Kidney (tissue), 13 donors: ENCODE measurements at regions not wholly inside any gene's neighbourhood (a gene's known extent, or its start where the extent isn't known, plus 50 kb on each side); places are given as distances from the start of the nearest gene placed in this dataset.

ENCODE experiments used
- DNase-seq, 5 donors: peaks; one replicate each; pipeline ENCODE4 v3.0.0-alpha.2; 2013 to 2020
- FAIRE-seq: peaks from 2 replicates; lab custom pipeline; 2012; peaks lifted over from hg19 to GRCh38; lab: Jason Lieb, UNC
- H3K27ac ChIP-seq, 2 donors: one replicate each; pipeline ENCODE4 v1.7.0; 2013; ENCODE audit warnings: low read depth in 2 of 2, low read length in 2 of 2, inconsistent platforms in 1 of 2
- H3K27me3 ChIP-seq: one replicate; pipeline ENCODE4 v1.7.1; 2013; ENCODE audit warnings: low read length, inconsistent platforms; ENCODE audit not compliant: control insufficient read depth, insufficient read depth
- H3K36me3 ChIP-seq, 3 donors: one replicate each; pipeline versions ENCODE4 v1.7.0 to v1.7.1; 2013; ENCODE audit warnings: low read length in 3 of 3, control low read depth in 1 of 3, inconsistent platforms in 1 of 3; ENCODE audit not compliant: insufficient read depth in 3 of 3, control insufficient read depth in 2 of 3
- H3K4me1 ChIP-seq, 3 donors: one replicate each; pipeline versions ENCODE4 v1.7.0 to v1.7.1; 2013; ENCODE audit warnings: low read length in 3 of 3, inconsistent platforms in 1 of 3, low read depth in 1 of 3; ENCODE audit not compliant: control insufficient read depth in 2 of 3, insufficient read depth in 2 of 3
- H3K4me3 ChIP-seq, 3 donors: one replicate each; pipeline versions ENCODE4 v1.7.0 to v1.8.1; 2013; ENCODE audit warnings: low read length in 3 of 3, control low read depth in 1 of 3, inconsistent platforms in 1 of 3
- H3K9ac ChIP-seq, 3 donors: one replicate each; pipeline versions ENCODE4 v1.7.0 to v1.7.1; 2013; ENCODE audit warnings: low read length in 3 of 3, control low read depth in 1 of 3, inconsistent platforms in 1 of 3
- H3K9me3 ChIP-seq, 3 donors: one replicate each; pipeline versions ENCODE4 v1.7.0 to v1.7.1; 2013; ENCODE audit warnings: low read length in 3 of 3, control low read depth in 1 of 3, inconsistent platforms in 1 of 3; ENCODE audit not compliant: control insufficient read depth in 2 of 3, insufficient read depth in 1 of 3
- intact Hi-C: fragments of 100-400 bp; cut with DNase I; formaldehyde crosslinking; loops from one replicate; pipeline ENCODE4 v1.11.1; 2022
- TF ChIP-seq, protein P1 (sequence below): IDR thresholded peaks from 3 replicates; pipeline ENCODE4 v1.5.1; 2012; ENCODE audit warnings: mild to moderate bottlenecking, moderate library complexity, borderline replicate concordance; ENCODE audit not compliant: insufficient read depth; ENCODE audit errors: extremely low read depth
- donor health status: control.
- donor health status: control.
- donor health status: control.
- donor health status: control.
- donor health status: control.
- donor health status: DM: yes; HTN: yes; CAD: no.
- donor health status: Normal renal cell carcinoma (clear cell type).

DNA sequence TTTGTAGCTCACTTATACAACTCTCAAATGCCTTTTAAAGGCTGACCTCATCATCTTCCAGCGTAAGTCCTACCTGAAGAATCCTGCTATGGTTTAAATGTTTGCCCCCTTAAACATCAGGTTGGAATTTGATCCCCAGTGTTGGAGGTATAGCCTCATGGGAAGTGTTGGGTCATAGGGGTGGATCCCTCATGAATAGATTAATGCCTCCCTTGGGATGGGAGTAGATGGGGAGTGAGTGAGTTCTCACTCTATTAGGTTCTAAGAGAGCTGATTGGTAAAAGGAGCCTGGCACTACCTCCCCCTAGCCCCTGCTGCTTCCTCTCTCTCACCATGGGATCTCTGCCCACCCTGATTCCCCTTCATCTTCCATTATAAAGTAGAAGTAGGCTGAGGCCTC, 285.6 kb downstream of the FZD1 start:
- intact Hi-C loops = no loop called here
- TF ChIP-seq, protein P1, sequence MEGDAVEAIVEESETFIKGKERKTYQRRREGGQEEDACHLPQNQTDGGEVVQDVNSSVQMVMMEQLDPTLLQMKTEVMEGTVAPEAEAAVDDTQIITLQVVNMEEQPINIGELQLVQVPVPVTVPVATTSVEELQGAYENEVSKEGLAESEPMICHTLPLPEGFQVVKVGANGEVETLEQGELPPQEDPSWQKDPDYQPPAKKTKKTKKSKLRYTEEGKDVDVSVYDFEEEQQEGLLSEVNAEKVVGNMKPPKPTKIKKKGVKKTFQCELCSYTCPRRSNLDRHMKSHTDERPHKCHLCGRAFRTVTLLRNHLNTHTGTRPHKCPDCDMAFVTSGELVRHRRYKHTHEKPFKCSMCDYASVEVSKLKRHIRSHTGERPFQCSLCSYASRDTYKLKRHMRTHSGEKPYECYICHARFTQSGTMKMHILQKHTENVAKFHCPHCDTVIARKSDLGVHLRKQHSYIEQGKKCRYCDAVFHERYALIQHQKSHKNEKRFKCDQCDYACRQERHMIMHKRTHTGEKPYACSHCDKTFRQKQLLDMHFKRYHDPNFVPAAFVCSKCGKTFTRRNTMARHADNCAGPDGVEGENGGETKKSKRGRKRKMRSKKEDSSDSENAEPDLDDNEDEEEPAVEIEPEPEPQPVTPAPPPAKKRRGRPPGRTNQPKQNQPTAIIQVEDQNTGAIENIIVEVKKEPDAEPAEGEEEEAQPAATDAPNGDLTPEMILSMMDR = no peak
- Histone ChIP-seq H3K27me3 (no peaks in the 10 kb centered on the region), H3K9ac (no peak overlapping the region), H3K4me1 (no peaks in the 10 kb centered on the region), H3K4me3 (no peak overlapping the region), H3K36me3 (no peaks in the 10 kb centered on the region), H3K9me3 (no peaks in the 10 kb centered on the region), H3K27ac (no peak overlapping the region)
- DNase-seq = no peak
- no peak for FAIRE-seq

GRCh38 chr7:91550931-91551330, 286.7 kb downstream of the FZD1 start:
- Histone ChIP-seq H3K27ac (no peak overlapping the region), H3K4me1 (no peaks in the 10 kb centered on the region), H3K4me3 (no peak overlapping the region), H3K27me3 (no peaks in the 10 kb centered on the region), H3K36me3 (no peaks in the 10 kb centered on the region), H3K9ac (no peak overlapping the region), H3K9me3 (no peaks in the 10 kb centered on the region)
- intact Hi-C loops = no loop called here
- TF ChIP-seq, protein P1 = no peak
- DNase-seq (no peak), FAIRE-seq (no peak)

DNA sequence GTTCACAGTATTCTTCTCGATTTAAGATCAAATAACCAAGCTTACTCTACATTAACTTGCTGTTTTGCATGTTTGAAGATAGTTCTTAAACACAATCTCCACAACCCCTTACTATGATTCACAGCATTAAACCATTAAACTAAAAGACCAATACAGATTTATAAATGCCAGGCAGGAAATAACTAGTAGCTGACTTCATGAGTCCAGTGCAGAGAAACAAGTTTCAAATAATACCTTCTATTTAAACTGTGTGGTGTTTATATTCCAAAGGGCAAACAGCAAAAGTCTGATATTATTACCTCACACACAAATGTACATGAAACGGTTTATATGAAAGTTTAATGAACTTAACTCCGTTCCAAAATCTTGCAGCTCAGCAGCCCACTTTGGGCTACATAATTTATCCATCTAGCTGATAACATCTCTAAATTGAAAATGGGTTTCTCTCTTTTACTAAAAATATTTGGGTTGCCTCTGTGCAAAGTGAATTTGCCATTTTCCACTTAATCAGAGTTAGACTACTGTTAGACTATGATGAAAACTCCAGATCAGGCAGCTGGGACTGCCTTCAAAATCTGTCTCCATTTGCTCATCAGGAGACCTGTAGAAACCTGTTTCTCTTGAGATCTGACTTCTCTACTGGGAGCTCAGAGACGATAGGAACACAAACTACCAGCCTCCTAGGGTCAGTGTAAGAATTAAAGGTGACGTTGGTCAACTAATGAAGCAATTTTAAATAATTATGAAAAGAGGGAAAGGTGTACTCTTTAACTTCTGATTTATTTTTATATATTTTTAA, 287.3 kb downstream of the FZD1 start:
- intact Hi-C loops = no loop called here
- Histone ChIP-seq H3K4me3 (no peak overlapping the region), H3K27ac (no peak overlapping the region), H3K9ac (no peak overlapping the region), H3K9me3 (no peaks in the 10 kb centered on the region), H3K4me1 (no peaks in the 10 kb centered on the region), H3K27me3 (no peaks in the 10 kb centered on the region), H3K36me3 (no peaks in the 10 kb centered on the region)
- TF ChIP-seq, protein P1 = no peak
- FAIRE-seq (no peak), DNase-seq (no peak)

DNA sequence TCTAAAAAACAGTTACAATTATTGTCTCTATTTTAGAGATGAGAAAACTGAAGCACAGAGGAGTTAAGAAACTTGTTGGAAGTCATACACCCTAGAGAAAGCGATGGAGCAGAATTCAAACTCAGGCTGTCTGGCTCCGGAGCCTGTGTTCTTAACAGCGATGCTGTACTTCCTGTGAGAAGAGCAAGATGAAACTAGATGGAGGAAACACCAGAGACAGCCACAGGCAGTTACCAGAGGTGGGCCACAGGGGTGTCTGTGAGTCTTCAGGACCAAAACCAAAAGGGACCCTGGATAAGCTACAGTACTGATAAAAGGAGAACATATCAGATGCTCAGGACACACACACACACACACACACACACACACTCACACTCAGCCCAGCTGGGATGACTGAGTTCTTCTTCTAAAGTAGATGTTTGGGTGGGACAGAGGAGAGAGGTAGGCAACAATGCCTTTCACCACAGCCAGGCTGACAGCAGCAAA, 289.2 kb downstream of the FZD1 start:
- Histone ChIP-seq H3K9ac (no peak overlapping the region), H3K27ac (no peak overlapping the region), H3K4me3 (no peak overlapping the region), H3K9me3 (no peaks in the 10 kb centered on the region), H3K36me3 (no peaks in the 10 kb centered on the region), H3K4me1 (no peaks in the 10 kb centered on the region), H3K27me3 (no peaks in the 10 kb centered on the region)
- FAIRE-seq = no peak
- TF ChIP-seq, protein P1 = no peak
- intact Hi-C loops = no loop called here
- DNase-seq = no peak
